ENCODE measurements at regions not wholly inside any gene's neighbourhood (a gene's known extent, or its start where the extent isn't known, plus 50 kb on each side); places are given as distances from the start of the nearest gene placed in this dataset.
"Not testable (repeated sequence)": the region's sequence is repeated elsewhere in the genome, so short reads cannot be mapped to it uniquely, and the experiment has no call there.

DNA sequence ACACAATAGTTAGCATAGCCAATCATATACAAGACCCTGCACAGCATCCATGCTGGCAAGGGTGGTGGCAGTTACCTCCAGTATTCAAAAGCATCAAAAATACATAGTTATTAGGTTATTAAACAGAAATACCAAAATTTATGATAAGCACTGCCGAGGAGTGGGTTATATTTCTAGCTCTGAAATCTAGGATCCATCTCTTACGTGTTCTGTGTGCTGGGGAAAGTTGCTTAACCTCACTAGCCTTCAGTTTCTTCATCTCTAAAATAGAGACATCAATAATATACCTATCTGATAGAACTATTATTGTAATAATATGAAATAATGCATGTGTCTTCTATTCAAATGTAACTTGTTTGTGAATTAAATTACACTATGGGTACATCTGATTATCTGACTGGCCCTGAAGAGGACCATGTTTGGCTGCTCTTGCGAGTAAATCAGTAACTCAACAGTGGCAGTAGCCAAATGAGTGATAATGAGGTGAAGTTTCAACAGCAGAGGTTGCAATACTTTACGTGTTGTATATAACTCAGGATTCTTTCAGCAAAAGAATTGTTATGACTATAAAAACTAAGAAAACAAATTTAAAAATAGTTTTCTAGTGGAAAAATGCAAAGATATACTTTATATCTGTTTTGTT is 93.5 kb upstream of the RGPD2 start:
- TF ChIP-seq CTCF (conservative IDR thresholded peaks at IDR 0.05; ENCODE audit: low read depth, low read length); RFX5 (IDR thresholded peaks at IDR 0.05; ENCODE audit: low read depth, low read length); RCOR1 (IDR thresholded peaks at IDR 0.05; ENCODE audit: insufficient replicate concordance, low read length): not testable (repeated sequence)
